NCI-H82 treated with DMSO at 0.1 percent for 48 hours (cell line): ENCODE measurements at regions not wholly inside any gene's neighbourhood (a gene's known extent, or its start where the extent isn't known, plus 50 kb on each side); places are given as distances from the start of the nearest gene placed in this dataset.

Source experiments
- DNase-seq: peaks from one replicate; lab custom pipeline; 2025; ENCODE audit not compliant: unreplicated experiment; lab: John Stamatoyannopoulos, UW

DNA sequence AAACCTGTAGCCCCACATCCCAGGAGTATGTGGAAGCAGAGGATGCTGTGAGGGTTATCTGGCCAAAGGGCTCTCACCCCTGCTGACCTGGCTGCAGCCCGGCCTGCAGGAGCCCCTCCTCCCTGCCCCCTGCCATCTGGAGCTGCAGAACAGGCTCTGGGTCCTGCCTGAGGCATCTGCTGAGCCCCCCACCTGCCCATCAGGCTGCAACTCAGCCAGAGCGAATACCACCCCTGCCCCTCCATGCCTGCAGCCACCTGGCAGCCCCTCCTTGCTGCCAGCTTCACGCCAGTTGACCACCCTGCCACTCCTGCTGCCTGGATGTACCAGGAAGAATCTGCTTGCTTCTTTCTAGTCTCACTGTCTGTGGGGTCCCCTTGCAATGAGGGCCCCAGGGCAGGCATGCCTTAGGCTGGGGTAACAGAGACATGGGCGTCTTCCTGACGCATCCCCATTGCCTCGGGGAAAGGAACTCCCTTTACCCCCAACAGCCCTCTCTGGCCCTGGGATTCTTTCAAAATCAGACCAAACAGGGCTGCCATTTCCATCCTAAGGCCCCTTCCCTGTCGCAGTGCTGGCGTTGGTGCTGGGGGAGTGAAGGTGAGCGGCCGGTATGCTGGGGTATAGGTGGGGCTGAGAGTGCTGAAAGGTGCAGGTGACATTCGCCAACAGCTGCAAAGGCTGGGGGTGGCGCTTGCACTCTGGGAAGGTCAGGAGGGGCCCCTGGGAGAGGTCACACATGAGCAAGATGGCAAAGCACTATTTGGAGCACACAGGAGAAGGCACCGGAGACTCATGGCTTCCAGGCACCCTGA is 1334.6 kb downstream of the TBC1D22A start:
- no peak for DNase-seq

DNA sequence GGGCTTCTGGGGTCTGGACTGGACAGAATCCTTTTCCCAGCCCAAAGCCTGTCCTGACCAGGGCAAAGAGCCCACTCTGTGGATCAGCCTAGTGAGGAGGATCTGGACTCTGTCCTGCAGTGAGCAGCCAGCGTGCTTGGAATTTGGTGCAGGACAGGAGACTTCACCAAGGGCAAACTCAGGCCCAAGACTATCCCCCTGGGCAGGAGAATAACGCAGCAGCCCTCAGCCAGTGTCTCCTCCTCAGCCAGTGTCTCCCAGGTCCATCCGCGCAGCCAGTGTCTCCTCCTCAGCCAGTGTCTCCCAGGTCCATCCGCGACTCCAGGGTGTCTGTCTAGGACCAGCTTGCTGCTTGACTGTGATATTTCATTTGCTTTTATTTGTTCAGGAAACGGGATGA is 1334.0 kb downstream of the TBC1D22A start:
- no peak for DNase-seq

DNA sequence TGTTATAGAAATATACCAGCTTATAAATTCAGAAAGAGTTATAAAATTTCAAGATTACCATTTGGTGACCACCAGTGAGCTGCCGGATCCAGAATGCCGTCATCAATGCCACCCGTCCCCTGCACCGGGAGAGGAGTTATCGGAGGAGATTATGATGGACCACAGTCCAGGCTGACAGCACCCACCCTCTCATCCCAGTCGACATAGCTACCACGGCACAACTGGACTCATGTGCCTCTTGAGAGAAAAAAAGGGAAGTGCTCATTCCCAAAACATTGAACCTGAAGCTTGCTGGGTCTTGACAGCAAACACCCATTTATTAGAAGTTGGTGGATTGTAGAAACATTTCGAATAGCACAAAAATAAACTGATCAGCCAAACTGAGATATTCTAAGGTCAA is 1331.5 kb downstream of the TBC1D22A start:
- no peak for DNase-seq

DNA sequence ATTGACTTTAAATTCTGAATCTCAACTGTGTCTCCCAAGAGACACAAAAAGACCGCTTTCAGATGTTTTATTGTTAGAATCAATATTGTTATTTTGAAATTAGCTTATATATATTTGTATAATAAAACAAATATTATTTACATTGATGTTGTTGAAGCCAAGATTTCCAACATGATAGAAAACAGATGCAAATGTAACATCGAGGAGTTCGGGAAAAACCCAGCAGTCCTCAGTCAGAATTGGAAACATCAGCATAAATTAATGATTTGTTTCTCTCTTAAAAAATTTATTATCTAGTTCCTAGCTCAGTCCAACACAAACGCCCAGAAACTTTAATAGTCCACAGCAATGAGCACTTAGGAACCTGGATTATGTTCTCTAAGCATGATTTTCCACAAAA is 1330.4 kb downstream of the TBC1D22A start:
- no peak for DNase-seq

DNA sequence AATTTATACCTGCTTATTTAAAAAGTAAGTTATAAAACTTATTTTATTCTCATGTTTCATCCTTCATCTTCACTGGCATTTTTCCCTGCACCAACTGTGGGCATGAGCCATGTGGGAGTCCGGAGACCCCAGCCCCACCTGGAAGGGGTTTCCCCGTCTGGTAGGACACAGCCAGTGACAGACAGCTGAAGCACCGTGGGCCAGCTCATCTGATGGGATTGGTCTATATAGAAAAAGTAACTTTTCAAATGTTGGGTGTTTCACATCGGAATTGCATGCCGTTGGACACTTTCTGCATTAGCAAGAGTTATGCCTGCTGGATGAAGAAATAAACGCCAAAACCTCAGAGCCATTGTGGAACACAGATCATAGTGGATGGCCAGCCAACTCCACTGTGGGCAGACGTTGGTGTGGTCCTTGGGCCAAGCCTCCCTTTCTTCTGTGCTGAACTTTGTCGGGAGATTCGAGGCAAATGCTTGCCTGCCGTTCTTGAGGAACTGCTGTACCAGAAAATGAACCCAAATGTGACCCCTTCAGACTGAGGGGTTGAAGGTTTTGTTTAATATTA is 1329.3 kb downstream of the TBC1D22A start:
- DNase-seq, result no peak

DNA sequence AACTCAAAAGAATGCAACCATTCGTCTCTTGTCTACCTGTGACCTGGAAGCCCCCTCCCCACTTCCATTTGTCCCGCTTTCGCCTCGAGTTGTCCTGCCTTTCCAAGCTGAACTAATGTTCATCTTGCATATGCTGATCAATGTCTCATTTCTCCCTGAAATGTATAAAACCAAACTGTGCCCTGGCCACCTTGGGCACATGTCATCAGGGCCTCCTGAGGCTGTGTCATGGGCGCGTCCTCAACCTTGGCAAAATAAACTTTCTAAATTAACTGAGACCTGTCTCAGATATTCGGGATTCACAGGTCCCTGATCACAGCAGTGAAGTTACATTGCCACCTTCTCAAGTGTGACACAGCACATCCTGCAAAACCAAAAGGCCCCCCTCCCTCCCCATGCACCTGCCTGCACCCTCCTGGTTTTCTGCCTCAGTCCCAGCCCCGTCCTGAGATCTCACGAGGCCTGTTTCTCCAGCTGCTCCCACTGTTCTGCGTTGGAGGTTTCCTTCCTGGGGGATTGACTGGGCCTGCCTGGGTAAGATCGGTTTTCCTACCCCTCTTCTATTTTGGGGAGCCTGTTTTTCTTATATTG is 1328.7 kb downstream of the TBC1D22A start:
- no peak for DNase-seq

DNA sequence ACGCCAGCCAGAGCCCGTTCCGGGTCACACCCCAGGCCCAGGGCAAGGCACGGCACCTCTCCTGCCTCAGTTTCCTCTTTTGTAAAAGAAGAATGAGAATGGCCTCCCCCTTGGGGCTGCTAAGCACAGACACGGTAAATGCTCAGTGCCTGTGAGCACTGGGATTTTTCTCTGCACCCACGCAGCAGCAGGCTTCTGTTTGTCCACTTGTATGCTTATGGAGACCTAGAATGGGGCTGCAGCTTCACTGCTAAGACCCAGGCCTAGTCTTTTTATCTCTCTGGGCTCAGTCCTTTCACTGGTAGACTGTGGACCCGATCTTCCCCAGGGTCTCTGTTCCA is 1327.9 kb downstream of the TBC1D22A start:
- no peak for DNase-seq

DNA sequence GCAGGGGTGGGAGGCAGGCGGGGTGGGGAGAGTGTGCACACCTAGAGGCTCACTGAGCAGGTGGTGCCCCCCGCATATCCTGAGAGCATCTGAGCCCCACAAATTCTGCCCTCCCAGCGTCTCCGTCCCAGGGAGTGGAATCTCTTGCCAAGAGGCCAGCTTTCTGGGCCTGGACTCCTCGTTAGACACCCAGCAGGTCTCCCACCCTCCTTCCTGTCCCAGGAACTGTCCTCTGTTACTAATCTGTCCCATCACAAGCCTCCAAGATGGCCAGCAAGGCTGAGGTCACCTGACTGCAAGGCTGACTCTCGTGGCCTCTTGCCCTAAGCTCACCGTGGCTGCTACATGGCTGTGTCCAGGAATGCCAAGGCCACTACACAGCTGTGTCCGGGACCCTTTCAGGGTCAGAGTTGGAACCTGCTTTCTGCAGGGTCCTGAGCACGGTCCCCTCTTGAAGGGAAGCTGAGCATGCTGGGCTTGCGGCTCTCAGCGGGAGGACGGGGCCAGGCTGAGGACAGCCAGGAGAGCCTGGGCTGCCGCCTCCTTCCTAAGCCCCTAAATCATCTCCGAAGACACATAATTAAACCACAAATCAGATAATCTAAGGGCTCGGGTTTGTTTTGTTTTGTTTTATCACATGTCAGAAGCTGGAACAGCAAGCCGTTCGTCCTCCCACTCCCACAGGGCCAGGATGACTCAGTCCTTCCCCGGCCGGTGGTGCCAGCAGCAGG is 1327.3 kb downstream of the TBC1D22A start:
- DNase-seq, result no peak

DNA sequence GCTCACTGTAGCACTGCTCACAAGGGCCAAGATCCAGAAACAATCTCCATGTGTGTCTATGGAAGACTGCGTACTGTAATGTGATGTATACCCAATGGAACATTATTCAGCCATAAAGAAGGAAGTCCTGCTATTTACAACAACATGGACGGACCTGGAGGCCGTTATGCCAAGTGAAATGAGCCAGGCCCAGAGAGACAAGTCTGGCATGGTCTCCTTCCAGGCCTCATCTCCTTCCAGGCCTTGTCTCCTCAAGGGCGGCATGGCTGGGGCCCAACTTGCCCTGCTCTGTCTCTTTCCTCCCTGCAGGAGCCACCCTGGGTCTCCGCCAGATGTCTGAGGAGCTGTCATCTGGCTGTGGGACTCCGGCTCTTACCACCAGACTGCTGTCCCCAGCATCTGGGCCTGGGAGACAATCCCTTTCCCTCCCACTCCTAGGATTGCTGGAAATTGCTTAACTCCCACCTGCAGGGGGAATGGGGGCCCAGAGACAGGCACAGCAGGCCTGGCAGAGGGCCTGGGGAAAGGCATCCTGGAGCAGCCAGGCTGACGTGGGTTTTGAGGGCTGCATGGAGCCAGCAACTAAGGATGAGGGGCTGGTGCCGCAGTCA is 1326.6 kb downstream of the TBC1D22A start:
- DNase-seq, result no peak

DNA sequence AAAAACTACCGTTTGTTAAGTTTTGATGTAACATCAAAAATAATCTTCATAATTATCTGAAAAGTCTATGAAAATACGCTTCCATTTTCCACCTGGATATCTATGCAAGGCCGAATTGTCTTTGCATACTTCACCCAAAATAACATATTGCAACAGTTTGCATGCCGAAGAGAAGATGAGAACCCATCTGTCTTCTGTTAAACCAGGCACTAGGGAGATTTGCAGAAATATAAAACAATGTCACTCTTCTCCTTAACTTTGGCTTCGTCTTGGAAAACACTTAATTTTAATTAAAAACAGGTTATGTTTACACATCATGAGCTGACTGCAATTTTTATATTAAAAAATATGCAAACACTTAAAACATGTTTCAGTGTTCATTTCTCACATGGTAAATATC is 1325.8 kb downstream of the TBC1D22A start:
- no peak for DNase-seq

DNA sequence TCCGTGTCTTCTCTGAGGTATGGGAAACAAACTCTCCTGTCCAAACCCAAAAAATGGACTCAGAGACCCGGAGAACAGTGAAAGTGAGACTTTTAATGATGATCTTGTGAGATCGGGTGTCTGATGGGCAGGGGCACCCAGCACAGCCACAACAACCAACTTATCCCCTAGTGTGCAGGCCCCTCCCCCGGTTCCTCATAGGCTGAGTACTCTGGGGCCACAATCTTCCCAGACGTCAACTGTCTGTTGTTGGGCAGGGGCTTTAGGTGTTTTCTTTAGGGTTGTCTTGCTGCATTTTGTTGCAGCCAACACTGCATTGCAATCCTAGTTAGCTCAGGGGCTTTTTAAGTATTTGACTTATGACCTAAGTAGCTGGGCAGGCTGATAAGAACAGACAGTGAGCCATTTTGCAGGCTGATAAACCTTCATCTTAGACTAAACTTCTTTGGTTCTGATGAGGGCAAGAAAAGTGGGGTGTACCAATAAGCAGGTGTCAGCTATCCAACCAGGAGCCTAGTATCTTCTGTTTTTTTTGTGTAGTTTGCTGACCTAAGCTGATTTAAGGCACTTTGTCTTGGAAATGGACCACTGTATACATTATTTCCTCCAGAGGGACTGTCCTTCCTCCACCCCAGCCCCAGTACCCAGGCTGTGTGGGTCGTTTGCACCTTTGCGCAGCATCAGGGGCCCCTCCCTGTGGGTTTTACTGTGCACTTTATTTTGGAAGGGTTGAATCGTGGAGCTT is 1323.6 kb downstream of the TBC1D22A start:
- no peak for DNase-seq

DNA sequence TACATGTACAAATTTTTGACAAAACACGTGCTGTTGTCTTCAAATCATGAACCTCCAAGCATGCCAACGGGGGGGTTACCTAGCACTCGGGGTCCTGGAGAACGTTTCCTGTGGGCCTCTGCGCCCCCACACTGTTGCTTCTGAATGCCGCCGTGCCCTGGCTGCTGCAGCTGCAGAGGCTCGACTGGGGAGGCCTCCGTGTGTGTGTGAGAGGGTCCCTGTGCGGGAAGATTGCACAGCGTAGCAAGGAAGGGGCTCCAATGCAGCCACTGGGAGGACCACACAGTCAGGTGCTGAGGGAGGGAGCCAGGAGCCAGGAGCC is 1322.2 kb downstream of the TBC1D22A start:
- no peak for DNase-seq

DNA sequence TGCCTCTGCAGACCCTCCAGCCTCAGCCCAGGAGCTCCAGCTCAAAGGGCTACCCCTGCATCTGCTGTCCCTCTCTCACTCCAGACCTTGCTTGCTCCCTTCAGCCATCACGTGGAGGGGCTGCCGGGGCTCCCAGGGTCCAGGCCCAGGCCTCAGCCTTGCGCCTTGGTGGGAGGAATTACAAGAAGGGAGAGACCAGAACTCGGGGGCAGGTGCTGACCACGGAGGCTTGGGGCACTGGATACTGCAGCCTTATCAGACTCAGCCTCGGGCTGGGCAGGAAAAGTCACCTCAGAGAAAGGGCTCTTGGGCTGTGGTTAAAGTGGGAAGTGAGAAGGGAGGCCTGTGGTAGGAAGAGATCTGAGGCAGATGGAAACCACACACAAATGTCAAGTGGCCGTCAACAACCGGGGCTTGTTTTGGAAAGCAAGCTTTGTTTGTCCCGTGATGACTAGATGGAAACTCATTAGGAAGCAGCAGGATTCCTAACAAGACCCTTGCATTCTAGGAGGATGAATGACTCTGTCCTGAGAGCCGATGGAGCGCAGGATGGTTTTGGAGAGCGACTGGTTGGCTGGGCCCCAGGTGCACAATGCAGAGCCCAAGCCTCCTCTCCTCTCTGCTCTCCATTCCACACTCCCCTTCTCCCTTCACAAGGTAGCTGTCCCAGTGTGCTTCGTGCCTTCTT is 1321.7 kb downstream of the TBC1D22A start:
- DNase-seq, result no peak

DNA sequence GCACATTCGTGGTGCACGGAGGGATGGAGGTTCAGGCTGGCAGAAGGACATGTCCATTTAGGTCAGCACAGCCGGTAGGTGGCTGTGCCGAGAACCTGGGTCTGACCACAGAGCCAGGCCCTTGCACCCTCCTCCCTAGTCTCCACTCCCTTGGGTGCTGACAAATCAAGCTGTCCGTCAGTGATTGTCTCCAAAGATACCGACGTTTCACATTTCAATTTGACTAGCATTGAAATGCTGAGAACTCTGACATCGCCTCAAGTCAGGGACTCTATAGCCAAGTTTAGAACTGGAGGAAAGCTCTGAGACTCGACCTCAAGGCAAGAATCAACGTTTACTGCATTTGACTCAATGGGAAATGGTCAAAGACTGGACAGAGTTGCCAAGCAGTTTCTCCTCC is 1321.1 kb downstream of the TBC1D22A start:
- DNase-seq, result no peak

DNA sequence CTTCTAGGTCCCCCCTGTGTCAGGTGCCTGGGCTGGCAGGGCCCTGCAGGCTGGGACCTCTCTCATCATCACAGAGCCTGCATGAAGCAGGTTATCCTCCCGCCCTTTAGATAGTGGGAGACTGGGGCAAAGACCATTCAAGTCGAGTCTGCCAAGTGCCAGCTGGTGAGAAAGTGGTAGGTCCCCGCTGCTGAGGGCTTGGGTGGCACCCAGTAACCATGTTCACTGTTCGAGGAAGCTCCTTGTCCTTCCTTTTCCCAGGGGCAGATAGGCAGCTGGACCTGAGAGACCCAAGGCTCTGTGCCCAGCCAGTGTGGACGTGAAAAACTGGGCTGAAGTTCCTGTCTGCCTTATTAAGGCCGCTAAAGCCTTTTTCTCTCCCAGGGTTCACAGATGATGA is 1319.8 kb downstream of the TBC1D22A start:
- no peak for DNase-seq

DNA sequence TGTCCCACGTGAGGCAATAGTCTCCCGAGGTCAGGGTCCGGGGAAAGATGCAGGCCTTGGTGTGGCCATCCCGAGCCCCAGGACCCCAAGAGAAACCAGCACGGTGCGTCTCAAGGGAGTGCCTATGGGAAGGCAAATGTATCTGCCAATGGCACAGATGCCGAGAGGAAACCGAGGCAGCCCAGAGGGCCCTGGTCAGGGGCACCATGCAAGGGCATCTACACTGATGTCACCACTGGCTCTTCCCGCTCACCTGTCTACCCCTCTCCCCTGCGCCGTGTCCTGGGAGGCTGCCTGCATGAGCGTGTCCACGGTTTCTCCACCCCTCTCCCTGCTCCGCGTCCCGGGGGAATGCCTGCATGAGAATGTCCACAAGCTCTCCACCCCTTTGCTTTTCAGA is 1318.8 kb downstream of the TBC1D22A start:
- DNase-seq, result no peak

DNA sequence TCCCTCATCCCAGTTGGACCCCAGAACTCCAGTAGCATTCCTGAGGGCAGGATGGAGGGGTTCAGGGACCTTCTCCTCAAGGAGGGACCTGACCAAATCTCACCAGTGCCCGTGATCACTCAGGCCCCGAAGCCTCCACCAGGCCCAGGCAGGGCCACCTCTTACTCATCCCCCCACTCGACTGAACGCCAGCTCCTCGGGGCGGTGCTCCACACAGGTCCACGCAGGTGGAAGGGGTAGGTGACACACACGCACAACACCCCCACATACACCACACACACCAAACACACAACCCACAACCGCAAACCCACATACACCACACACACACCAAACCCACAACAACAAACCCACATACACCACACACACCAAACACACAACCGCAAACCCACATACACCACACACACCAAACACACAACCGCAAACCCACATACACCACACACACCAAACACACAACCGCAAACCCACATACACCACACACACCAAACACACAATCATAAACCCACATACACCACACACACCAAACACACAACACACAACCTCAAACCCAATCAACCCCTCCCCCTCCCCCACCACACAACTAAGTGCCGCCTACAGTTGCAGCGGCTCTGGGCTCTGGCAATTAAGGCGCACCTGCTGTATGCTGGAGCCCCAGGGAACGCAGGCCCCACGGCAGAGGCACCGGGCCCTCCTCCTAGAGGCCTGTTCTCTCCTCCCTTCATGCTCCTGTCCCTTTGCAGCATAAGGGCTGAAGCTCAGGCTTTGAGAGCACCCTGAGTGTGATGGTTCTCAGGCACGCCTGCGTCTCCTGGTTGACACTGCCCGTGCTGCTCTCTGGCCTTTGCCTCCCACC is 1318.1 kb downstream of the TBC1D22A start:
- DNase-seq, result no peak

DNA sequence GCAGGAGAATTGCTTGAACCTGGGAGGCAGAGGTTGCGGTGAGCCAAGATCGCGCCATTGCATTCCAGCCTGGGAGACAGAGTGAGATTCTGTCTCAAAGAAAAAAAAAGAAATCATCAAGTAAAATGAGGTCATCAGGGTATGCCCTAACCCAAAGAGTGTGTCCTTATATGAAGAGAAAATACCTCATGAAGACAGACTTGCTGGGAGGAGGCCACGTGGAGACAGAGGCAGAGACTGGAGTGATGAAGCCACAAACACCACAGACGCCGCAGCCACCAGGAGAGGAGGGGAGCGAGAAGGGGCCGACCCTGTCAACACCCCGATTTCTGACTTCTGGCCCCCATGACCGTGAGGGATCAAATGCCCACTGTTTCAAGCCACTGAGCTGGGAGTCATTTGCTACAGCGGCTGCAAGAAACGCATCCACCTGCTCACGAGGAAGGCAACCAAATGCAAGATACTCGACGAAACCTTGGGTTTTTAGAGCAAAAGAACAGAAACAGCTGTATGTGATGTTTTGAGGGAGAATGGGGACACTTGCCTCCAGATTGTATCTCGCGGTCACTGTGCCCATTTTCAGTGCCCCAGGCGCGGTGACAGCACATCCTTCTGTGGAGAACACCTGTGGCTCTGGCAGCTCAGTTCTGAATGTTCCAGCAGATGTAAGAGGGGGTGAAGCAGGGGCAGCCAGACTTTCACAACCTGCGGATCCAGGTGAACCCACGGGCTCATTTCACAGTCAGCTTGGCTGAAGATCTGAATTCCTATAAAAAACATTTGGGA is 1317.2 kb downstream of the TBC1D22A start:
- DNase-seq, result no peak

DNA sequence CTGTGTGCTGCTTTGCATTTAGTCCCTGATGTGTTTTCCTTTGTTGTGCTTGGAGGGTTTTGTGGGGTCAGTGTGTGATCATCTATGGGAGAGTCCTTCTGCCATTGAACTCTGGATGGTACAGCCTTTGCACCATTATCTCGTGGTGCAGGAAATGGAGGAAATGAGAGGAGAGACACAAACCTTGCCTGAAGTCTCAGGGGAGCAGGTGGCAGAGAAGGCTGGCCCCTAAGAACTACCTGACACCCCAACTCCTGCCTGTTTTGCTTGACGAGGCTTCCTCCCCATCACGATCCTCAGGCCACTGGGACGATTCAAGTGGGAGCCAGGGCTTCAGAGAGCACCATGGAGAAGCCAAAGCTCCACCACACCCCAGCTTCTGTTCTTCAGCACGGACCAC is 1316.4 kb downstream of the TBC1D22A start:
- DNase-seq, result no peak
